ENCODE measurements at regions not wholly inside any gene's neighbourhood (a gene's known extent, or its start where the extent isn't known, plus 50 kb on each side); places are given as distances from the start of the nearest gene placed in this dataset.

DNA sequence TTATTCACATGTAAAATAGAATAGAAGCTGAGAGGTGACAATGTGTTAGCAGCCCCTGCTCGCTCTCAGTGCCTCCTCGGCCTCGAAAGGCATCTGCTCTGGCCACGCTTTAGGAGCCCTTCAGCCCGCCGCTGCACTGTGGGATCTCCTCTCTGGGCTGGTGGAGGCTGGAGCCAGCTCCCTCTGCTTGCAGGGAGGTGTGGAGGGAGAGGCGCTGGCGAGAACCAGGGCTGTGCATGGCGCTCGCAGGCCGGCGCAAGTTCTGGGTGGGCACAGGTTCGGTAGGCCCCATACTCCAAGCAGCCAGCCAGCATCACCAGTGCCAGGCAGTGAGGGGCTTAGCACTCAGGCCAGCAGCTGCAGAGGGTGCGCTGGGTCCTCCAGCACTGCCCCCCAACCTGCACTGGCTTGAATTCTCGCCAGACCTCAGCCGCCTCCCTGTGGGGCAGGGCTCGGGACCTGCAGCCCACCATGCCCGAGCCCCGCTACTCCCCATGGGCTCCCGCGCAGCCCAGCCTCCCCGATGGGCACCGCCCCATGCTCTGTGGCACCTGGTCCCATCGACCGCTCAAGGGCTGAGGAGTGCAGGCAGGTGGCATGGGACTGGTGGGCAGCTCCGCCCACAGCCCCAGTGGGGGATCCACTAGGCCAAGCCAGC lies 1346.7 kb upstream of the IGFBP7 start:
- TF ChIP-seq CTCF (conservative IDR thresholded peaks at IDR 0.05; ENCODE audit: low read depth, low read length) (no peak), EZH2 (IDR thresholded peaks at IDR 0.05; ENCODE audit: low read length, unreplicated experiment) (no peak), EZH2phosphoT487 (IDR thresholded peaks at IDR 0.05; ENCODE audit: borderline replicate concordance, low read length) (no peak)

Data from PC-3 (cell line).